ENCODE measurements at regions not wholly inside any gene's neighbourhood (a gene's known extent, or its start where the extent isn't known, plus 50 kb on each side); places are given as distances from the start of the nearest gene placed in this dataset.

DNA sequence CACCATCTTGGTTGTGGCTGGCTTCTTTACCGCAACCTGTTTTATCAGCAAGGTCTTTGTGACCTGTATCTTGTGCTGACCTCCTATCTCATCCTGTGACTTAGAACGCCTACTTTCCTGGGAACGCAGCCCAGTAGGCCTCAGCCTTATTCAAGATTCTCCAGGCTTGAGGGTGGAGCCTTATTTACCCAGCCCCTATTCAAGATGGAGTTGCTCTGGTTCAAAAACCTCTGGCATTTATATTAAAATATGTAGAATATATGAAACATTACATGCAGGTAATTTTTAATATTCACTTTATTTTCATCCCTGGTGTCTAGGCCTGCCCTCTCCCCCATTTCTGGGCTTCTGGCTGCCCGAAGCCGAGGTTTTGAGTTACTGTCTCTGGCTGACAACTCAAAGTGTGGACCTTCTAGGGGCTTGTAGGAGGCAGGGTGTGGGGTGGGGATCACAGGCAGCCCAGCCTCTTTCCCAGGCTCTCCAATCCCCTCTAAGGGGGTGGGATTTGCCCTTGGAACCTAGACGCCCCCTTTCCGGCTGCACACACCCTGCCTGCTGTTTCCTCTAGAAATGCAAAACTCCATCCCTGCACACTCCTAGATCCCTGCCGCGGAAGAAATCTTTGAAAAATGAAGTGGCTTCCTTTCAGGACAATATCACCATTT, 152.0 kb downstream of the KCNJ12 start (continued):
- TF ChIP-seq ZNF335 (tag by site-specific recombination; conservative IDR thresholded peaks at IDR 0.05) (no peak), ZNF366 (tag by site-specific recombination; conservative IDR thresholded peaks at IDR 0.05) (no peak), ZNF621 (tag by site-specific recombination; IDR thresholded peaks at IDR 0.05) (no peak), ZNF529 (tag by site-specific recombination; IDR thresholded peaks at IDR 0.05; ENCODE audit: insufficient replicate concordance) (no peak), ZNF175 (tag by site-specific recombination; IDR thresholded peaks at IDR 0.05) (no peak), GLIS2 (tag by site-specific recombination; IDR thresholded peaks at IDR 0.05) (no peak)

DNA sequence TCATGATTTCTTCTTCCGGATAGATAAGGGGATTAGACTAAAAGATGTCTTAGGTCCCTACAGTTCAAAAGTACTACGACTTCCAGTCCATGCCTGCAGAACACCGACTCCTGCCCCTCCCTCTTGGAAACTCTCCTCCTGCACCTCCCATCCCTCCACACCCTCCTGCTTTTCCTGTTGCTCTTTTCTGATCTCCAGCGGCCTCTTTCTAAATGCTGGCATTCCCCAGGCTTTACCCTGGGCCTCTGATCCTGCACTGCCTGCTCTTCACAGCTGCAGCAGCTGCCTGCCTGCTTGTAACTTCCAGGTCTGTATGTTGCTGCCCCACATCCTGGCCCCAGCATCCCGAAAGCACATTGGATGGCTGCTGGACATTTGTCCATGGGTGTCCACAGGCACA, 154.2 kb downstream of the KCNJ12 start:
- peak; percentile 69 for TF ChIP-seq ZBTB17 (tag by site-specific recombination; IDR thresholded peaks at IDR 0.05)
- no peak for TF ChIP-seq ZNF777 (tag by site-specific recombination; IDR thresholded peaks at IDR 0.05; ENCODE audit: borderline replicate concordance)
- peak; percentile 65 for TF ChIP-seq FEZF1 (tag by site-specific recombination; IDR thresholded peaks at IDR 0.05)
- TF ChIP-seq SCRT2 (tag by site-specific recombination; IDR thresholded peaks at IDR 0.05), result peak; percentile 80
- TF ChIP-seq, protein P1, sequence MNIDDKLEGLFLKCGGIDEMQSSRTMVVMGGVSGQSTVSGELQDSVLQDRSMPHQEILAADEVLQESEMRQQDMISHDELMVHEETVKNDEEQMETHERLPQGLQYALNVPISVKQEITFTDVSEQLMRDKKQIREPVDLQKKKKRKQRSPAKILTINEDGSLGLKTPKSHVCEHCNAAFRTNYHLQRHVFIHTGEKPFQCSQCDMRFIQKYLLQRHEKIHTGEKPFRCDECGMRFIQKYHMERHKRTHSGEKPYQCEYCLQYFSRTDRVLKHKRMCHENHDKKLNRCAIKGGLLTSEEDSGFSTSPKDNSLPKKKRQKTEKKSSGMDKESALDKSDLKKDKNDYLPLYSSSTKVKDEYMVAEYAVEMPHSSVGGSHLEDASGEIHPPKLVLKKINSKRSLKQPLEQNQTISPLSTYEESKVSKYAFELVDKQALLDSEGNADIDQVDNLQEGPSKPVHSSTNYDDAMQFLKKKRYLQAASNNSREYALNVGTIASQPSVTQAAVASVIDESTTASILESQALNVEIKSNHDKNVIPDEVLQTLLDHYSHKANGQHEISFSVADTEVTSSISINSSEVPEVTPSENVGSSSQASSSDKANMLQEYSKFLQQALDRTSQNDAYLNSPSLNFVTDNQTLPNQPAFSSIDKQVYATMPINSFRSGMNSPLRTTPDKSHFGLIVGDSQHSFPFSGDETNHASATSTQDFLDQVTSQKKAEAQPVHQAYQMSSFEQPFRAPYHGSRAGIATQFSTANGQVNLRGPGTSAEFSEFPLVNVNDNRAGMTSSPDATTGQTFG (tag by site-specific recombination; IDR thresholded peaks at IDR 0.05; ENCODE audit: borderline replicate concordance), result no peak
- Histone ChIP-seq H3K36me3 (ENCODE audit: control insufficient read depth in 2 of 2, insufficient read depth in 1 of 2, low read length in 2 of 2) (peaks cover 0 to 46% of the 10 kb centered on the region in 2 experiments; a peak in 2 of 3 replicates), H3K4me3 (ENCODE audit: low read depth, low read length) (no peak overlapping the region), H3K4me1 (ENCODE audit: control insufficient read depth, insufficient read depth, low read length) (no peaks in the 10 kb centered on the region), H3K9me3 (ENCODE audit: control insufficient read depth, insufficient read depth, low read depth, low read length) (no peaks in the 10 kb centered on the region), H3K27ac (ENCODE audit: extremely low read depth, low read depth, low read length) (no peak overlapping the region)
- CTCF ChIA-PET, result no interaction called here
- POLR2A ChIA-PET, result no interaction called here

DNA sequence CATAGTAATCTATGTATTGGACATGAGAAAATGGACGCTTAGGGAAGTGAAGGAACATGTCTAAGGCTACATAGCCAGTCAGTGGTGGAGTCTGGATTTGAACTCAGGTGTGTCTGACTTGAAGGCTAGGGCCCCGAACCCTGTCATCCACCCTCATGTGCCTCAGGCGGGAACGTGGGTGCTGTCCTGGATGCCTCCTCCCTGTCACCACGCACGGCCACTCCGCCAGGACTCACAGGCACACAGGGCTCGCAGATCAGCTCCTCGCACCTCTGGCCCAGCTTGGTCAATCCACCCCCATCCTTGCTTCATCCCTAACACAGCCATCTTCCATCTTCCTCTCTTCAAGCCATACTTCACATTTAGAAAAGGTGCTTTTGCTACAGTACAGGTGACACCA, 154.7 kb downstream of the KCNJ12 start:
- Histone ChIP-seq H3K4me3 (ENCODE audit: low read depth, low read length) (no peak overlapping the region), H3K27ac (ENCODE audit: extremely low read depth, low read depth, low read length) (no peak overlapping the region), H3K9me3 (ENCODE audit: control insufficient read depth, insufficient read depth, low read depth, low read length) (no peaks in the 10 kb centered on the region), H3K36me3 (ENCODE audit: control insufficient read depth in 2 of 2, insufficient read depth in 1 of 2, low read length in 2 of 2) (peaks cover 0 to 51% of the 10 kb centered on the region in 2 experiments; a peak in 2 of 3 replicates), H3K4me1 (ENCODE audit: control insufficient read depth, insufficient read depth, low read length) (no peaks in the 10 kb centered on the region)
- TF ChIP-seq ZNF514 (tag by site-specific recombination; IDR thresholded peaks at IDR 0.05), result no peak
- no peak for TF ChIP-seq ZNF132 (tag by site-specific recombination; IDR thresholded peaks at IDR 0.05; ENCODE audit: borderline replicate concordance)
- no peak for TF ChIP-seq ZNF202 (tag by site-specific recombination; IDR thresholded peaks at IDR 0.05; ENCODE audit: borderline replicate concordance)
- TF ChIP-seq, protein P2, sequence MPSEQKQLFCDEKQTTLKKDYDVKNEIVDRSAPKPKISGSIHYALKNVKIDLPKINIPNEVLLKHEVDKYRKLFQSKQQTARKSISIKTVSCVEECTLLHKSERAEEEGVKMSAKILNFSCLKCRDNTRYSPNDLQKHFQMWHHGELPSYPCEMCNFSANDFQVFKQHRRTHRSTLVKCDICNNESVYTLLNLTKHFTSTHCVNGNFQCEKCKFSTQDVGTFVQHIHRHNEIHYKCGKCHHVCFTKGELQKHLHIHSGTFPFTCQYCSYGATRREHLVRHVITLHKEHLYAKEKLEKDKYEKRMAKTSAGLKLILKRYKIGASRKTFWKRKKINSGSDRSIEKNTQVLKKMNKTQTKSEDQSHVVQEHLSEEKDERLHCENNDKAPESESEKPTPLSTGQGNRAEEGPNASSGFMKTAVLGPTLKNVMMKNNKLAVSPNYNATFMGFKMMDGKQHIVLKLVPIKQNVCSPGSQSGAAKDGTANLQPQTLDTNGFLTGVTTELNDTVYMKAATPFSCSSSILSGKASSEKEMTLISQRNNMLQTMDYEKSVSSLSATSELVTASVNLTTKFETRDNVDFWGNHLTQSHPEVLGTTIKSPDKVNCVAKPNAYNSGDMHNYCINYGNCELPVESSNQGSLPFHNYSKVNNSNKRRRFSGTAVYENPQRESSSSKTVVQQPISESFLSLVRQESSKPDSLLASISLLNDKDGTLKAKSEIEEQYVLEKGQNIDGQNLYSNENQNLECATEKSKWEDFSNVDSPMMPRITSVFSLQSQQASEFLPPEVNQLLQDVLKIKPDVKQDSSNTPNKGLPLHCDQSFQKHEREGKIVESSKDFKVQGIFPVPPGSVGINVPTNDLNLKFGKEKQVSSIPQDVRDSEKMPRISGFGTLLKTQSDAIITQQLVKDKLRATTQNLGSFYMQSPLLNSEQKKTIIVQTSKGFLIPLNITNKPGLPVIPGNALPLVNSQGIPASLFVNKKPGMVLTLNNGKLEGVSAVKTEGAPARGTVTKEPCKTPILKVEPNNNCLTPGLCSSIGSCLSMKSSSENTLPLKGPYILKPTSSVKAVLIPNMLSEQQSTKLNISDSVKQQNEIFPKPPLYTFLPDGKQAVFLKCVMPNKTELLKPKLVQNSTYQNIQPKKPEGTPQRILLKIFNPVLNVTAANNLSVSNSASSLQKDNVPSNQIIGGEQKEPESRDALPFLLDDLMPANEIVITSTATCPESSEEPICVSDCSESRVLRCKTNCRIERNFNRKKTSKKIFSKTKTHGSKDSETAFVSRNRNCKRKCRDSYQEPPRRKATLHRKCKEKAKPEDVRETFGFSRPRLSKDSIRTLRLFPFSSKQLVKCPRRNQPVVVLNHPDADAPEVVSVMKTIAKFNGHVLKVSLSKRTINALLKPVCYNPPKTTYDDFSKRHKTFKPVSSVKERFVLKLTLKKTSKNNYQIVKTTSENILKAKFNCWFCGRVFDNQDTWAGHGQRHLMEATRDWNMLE (tag by site-specific recombination; conservative IDR thresholded peaks at IDR 0.05; ENCODE audit: low read depth), result no peak
- TF ChIP-seq ZFP41 (tag by site-specific recombination; IDR thresholded peaks at IDR 0.05; ENCODE audit: borderline replicate concordance), result no peak
- no peak for TF ChIP-seq ZNF155 (tag by site-specific recombination; IDR thresholded peaks at IDR 0.05)
- no peak for TF ChIP-seq ZNF302 (tag by site-specific recombination; IDR thresholded peaks at IDR 0.05; ENCODE audit: low read depth)
- TF ChIP-seq ZBTB7A (tag by site-specific recombination; IDR thresholded peaks at IDR 0.05; ENCODE audit: low read depth), result no peak
- TF ChIP-seq ZNF211 (tag by site-specific recombination; IDR thresholded peaks at IDR 0.05; ENCODE audit: low read depth), result no peak
- TF ChIP-seq, protein P3, sequence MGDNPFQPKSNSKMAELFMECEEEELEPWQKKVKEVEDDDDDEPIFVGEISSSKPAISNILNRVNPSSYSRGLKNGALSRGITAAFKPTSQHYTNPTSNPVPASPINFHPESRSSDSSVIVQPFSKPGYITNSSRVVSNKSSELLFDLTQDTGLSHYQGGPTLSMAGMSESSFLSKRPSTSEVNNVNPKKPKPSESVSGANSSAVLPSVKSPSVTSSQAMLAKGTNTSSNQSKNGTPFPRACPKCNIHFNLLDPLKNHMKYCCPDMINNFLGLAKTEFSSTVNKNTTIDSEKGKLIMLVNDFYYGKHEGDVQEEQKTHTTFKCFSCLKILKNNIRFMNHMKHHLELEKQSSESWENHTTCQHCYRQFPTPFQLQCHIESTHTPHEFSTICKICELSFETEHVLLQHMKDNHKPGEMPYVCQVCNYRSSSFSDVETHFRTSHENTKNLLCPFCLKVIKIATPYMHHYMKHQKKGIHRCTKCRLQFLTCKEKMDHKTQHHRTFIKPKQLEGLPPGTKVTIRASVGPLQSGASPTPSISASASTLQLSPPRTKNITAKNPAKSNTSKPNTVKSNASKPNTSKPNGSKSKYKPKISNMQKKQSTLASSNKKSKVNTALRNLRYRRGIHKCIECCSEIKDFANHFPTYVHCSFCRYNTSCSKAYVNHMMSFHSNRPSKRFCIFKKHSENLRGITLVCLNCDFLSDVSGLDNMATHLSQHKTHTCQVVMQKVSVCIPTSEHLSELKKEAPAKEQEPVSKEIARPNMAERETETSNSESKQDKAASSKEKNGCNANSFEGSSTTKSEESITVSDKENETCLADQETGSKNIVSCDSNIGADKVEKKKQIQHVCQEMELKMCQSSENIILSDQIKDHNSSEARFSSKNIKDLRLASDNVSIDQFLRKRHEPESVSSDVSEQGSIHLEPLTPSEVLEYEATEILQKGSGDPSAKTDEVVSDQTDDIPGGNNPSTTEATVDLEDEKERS (tag by site-specific recombination; IDR thresholded peaks at IDR 0.05), result no peak
- POLR2A ChIA-PET, result no interaction called here
- CTCF ChIA-PET, result no interaction called here

Measured in HEK293 (cell line).